CD4-positive, alpha-beta T cell treated with Interferon alpha-2 for 1 hour (primary cell): ENCODE measurements at regions not wholly inside any gene's neighbourhood (a gene's known extent, or its start where the extent isn't known, plus 50 kb on each side); places are given as distances from the start of the nearest gene placed in this dataset.
"Not testable (repeated sequence)": the region's sequence is repeated elsewhere in the genome, so short reads cannot be mapped to it uniquely, and the experiment has no call there.

Experiments
- DNase-seq, 2 donors: peaks; one replicate each; pipeline ENCODE4 v3.0.0-alpha.2; 2020 to 2022

DNA sequence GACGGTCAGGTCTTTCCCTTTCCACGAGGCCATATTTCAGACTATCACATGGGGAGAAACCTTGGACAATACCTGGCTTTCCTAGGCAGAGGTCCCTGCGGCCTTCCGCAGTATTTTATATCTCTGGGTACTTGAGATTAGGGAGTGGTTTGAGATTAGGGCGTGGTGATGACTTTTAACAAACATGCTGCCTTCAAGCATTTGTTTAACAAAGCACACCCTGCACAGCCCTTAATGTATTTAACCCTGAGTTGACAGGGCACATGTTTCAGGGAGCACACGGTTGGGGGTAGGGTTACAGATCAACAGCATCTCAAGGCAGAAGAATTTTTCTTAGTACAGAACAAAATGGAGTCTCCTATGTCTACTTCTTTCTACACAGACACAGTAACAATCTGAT, 80.5 kb upstream of the ST8SIA4 start:
- not testable (repeated sequence) for DNase-seq

DNA sequence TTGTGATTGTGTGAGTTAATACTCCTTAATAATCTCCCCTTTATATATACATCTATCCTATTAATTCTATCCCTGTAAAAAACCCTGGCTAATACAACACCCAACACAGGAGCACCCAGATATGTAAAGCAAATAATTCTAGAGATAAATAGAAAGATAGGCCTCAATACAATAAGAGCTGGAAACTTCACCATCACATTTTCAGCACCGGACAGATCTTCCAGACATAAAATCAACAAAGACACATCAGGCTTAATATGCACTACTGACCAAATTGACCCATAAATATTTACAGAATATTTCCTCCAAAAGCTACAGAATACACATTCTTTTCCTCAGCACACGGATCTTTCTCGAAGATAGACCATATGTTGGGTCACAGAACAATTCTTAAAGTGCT, 71.0 kb upstream of the ST8SIA4 start:
- DNase-seq: no peak

DNA sequence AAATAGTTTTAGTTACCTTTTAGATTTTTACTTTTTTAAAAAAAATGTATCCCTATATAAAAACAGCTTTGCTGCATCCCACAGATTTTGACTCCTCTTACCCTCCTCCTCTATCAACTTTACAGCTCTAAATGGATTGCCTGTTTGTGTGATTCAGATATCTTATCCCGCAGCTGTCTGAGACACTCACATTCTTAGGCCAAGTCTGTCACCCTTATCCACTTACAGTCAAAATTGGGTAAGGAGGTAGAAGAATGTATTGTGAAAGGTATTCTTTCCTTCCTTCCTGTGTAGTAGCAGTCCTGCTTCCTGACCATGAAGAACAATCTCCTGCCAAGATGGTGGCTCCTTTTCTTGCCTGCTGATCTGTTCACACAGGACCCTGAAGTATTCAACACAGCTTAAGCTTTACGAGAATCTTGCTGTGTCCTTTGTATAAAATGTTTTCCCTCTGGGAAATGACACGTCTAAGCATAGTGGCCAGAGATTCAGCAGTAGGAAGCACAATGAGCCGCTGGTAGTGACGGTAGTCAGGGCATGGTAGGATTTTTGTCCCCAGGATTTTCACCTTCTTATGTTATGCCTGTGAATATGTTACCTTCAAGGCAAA, 67.7 kb upstream of the ST8SIA4 start:
- no peak for DNase-seq

DNA sequence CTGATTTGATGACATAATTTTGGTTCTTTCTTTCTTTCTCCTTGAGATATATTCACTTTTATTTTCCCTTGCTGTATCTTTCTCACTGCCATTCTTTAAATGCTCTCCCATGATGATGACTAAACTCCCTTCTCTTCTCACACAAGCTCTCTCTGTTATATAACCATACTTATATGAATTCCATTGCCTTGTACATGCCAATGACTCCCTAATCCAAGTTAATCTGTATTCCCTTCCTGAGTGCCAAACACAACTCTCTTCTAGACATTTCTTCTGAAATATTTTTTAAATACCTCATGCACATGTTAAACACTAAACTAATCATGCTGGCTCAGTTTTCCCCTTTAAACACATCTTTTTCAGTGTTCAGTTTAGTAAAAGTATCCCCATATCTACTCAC, 62.2 kb upstream of the ST8SIA4 start:
- DNase-seq: no peak
